NT2/D1 (cell line): ENCODE measurements at regions not wholly inside any gene's neighbourhood (a gene's known extent, or its start where the extent isn't known, plus 50 kb on each side); places are given as distances from the start of the nearest gene placed in this dataset.

Source experiments
- YY1 ChIP-seq: IDR thresholded peaks from 2 replicates; pipeline ENCODE4 v1.6.1; 2011; ENCODE audit not compliant: insufficient read length, insufficient read depth
- ZNF274 ChIP-seq: IDR thresholded peaks from 2 replicates; pipeline ENCODE4 v1.6.1; 2011; ENCODE audit warnings: mild to moderate bottlenecking, low read depth, low read length

DNA sequence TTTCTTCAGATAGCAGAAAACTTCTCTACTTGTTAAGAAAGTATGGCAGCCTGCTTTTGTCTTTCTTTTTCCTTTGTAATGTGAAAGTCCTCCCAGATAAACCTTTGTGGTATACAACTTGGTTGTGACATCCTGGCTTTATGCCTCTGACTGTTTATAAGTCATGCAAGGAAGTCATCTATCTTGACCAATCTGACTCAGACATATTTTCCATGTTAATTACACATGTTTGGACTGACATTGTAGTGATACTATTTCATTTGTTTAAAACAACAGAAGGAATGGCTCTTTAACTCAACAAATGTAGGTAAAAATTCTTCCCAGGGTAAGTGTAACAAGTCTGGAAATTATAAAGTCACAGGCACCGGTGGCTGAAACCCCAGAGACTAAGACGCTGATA lies 341.6 kb upstream of the MEOX2 start:
- TF ChIP-seq ZNF274 (no peak), YY1 (no peak)
